Psoas muscle (tissue), 7 donors: ENCODE measurements at regions not wholly inside any gene's neighbourhood (a gene's known extent, or its start where the extent isn't known, plus 50 kb on each side); places are given as distances from the start of the nearest gene placed in this dataset.

Experiments used
- ATAC-seq, 4 donors: fragments of 200-7000 bp; cut with Tn5 transposase; one replicate each; pipeline ENCODE4 v1.9.1; 2020; ENCODE audit warnings: moderate library complexity in 3 of 4, mild to moderate bottlenecking in 2 of 4
- DNase-seq, 2 donors: peaks; one replicate each; pipeline ENCODE4 v3.0.0-alpha.2; 2020
- H3K27ac ChIP-seq: fragments of 200-600 bp; one replicate; pipeline ENCODE4 v1.8.0; 2022
- H3K27me3 ChIP-seq, 3 donors: fragments of 200-600 bp in 1 of 3; one replicate each; pipeline versions ENCODE4 v1.6.1 to v1.8.0; 2013 to 2022; ENCODE audit warnings: low read length in 2 of 3, mild to moderate bottlenecking in 2 of 3, moderate library complexity in 1 of 3; ENCODE audit not compliant: insufficient read depth in 3 of 3
- H3K36me3 ChIP-seq, 2 donors: fragments of 200-600 bp in 1 of 2; one replicate each; pipeline versions ENCODE4 v1.6.1 to v1.8.0; 2013 to 2022; ENCODE audit warnings: low read depth in 1 of 2, mild to moderate bottlenecking in 1 of 2, moderate library complexity in 1 of 2; ENCODE audit not compliant: insufficient read depth in 1 of 2
- H3K4me1 ChIP-seq: fragments of 200-600 bp; one replicate; pipeline ENCODE4 v1.8.0; 2022
- H3K4me3 ChIP-seq: fragments of 200-600 bp; one replicate; pipeline ENCODE4 v1.8.0; 2022; ENCODE audit warnings: mild to moderate bottlenecking
- H3K9me3 ChIP-seq: fragments of 200-600 bp; one replicate; pipeline ENCODE4 v1.8.0; 2022
- WGBS, 3 donors: extraction: QIAGEN DNeasy Blood & Tissue Kit; methylation state at CpG; one replicate each; pipeline versions ENCODE4 v1.1.6 to v1.1.7; 2013; 5-methylcytosine and 5-hydroxymethylcytosine counted together
- intact Hi-C, 2 donors: fragments of 100-400 bp; cut with DNase I; formaldehyde crosslinking; loops; one replicate each; pipeline versions ENCODE4 v1.11.0 to v1.14.2; 2022
- TF ChIP-seq, protein P1 (sequence below): fragments of 200-600 bp; IDR thresholded peaks from one replicate; pipeline ENCODE4 v1.8.0; 2022; ENCODE audit warnings: antibody characterized with exemption
- donor health status: healthy with polysubstance abuse.
- donor health status: DM: no; HTN: no; CAD: no; lungs with moderate emphysema.
- donor health status: Bipolar disorder and iron deficiency.
- donor health status: healthy.
- donor health status: DM: yes; HTN: yes; CAD: no.
- donor health status: DM: no; HTN: no; CAD: no.
- donor health status: DM: yes; HTN: yes; CAD: no.

DNA sequence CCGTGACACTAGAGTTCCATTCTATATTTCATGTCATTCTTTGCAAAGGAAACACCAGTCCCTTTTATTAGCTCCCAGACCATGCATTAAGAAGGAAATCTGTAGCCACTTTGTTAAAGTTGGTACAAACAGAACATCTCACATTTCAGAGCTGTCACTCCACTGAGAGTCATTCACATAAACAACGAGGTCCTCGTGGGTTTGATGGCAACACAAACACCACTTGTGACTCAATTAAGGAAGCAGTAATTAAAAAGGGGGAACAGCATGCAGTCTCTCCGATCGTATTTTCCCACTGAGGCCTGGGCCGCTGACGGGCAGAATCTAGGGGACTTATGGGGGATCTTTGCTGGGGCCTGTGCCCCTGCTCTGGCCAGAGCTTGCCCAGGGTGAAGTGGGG lies 94.2 kb upstream of the ZNF618 start:
- intact Hi-C loops, result no loop called here
- no peaks in the 10 kb centered on the region for H3K9me3 ChIP-seq
- H3K27me3 ChIP-seq, result peaks cover 0 to 2% (median 0%) of the 10 kb centered on the region in 3 donors
- DNase-seq, result no peak
- no peaks in the 10 kb centered on the region for H3K4me1 ChIP-seq
- no peak overlapping the region for H3K4me3 ChIP-seq
- ATAC-seq, result no peak
- no peak overlapping the region for H3K27ac ChIP-seq
- TF ChIP-seq, protein P1, sequence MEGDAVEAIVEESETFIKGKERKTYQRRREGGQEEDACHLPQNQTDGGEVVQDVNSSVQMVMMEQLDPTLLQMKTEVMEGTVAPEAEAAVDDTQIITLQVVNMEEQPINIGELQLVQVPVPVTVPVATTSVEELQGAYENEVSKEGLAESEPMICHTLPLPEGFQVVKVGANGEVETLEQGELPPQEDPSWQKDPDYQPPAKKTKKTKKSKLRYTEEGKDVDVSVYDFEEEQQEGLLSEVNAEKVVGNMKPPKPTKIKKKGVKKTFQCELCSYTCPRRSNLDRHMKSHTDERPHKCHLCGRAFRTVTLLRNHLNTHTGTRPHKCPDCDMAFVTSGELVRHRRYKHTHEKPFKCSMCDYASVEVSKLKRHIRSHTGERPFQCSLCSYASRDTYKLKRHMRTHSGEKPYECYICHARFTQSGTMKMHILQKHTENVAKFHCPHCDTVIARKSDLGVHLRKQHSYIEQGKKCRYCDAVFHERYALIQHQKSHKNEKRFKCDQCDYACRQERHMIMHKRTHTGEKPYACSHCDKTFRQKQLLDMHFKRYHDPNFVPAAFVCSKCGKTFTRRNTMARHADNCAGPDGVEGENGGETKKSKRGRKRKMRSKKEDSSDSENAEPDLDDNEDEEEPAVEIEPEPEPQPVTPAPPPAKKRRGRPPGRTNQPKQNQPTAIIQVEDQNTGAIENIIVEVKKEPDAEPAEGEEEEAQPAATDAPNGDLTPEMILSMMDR, result no peak
- no peaks in the 10 kb centered on the region for H3K36me3 ChIP-seq
- 65 to 68% (median 65%) methylated on average over 7 of the region's 7 CpGs for WGBS, 3 donors

DNA sequence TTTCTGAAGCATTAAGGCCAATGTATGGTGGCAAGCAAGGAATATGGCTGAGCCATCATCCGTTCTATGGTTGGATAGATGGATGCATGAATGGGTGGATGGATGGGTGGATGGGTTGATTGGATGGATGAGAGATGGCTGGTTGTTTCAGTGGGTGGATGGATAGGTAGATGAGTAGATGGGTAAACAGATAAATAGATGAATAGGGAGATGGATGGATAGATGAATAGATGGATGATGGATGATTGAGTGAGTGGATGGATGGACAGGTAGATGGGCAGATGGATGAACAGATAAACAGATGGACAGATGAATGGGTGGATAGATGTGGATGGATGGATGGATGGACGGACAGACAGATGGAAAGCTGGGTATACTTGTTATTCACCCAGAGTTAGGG lies 92.6 kb upstream of the ZNF618 start:
- Histone ChIP-seq H3K9me3 (no peaks in the 10 kb centered on the region), H3K4me1 (no peaks in the 10 kb centered on the region), H3K27ac (no peak overlapping the region), H3K36me3 (no peaks in the 10 kb centered on the region), H3K27me3 (peaks cover 0 to 2% (median 0%) of the 10 kb centered on the region in 3 donors), H3K4me3 (no peak overlapping the region)
- WGBS, 3 donors, result 86 to 94% (median 92%) methylated on average over 2 of the region's 2 CpGs
- no peak for DNase-seq
- TF ChIP-seq, protein P1, result no peak
- intact Hi-C loops, result no loop called here
- ATAC-seq, result no peak

DNA sequence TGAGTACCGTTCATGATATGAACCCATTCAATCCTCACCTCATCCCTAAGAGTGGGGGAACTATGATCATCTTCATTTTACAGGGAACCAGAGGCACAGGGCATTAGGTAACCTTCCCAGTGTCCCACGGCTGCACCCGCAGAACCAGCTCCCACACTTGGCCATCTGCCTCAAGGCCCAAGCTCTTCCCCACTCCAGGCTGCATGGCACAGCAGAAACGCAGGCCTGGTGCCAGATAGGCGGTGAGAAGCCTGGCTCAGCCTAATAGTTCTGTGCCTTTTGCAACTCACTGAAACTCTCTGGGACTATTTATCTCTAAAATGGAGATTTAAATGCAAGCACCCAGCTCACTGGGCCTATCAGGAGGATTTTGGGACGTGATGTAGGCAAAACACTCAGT lies 90.8 kb upstream of the ZNF618 start:
- ATAC-seq (no peak), DNase-seq (no peak)
- H3K36me3 ChIP-seq, result no peaks in the 10 kb centered on the region
- no peak overlapping the region for H3K27ac ChIP-seq
- no peaks in the 10 kb centered on the region for H3K4me1 ChIP-seq
- intact Hi-C loops, result no loop called here
- TF ChIP-seq, protein P1, result no peak
- no peak overlapping the region for H3K4me3 ChIP-seq
- H3K27me3 ChIP-seq, result peaks cover 0 to 6% (median 2%) of the 10 kb centered on the region in 3 donors
- H3K9me3 ChIP-seq, result no peaks in the 10 kb centered on the region
- WGBS, 3 donors, result 52 to 74% (median 56%) methylated on average over 6 of the region's 6 CpGs

DNA sequence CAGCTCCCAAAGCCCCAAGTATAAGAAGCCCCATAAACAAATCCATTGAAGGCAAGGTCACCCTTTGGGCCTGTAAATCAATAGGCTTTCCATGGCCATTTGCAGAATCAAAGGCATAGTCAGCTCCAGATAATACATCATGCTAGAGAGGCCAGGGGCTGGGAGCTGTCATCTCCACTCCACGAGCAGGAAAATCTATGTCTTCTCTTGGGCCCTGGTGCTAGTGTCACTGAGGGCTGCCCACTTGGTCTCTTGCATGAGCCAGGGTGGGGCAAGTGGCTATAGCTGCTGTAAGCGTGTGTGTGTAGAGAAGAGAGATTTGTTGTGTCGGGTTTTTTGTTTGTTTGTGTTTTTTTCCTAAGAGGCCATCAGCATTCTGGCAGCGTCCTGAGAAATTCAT lies 90.0 kb upstream of the ZNF618 start:
- 75 to 76% (median 76%) methylated on average over 4 of the region's 4 CpGs for WGBS, 3 donors
- no peaks in the 10 kb centered on the region for H3K4me1 ChIP-seq
- ATAC-seq, result no peak
- peaks cover 0 to 6% (median 2%) of the 10 kb centered on the region in 3 donors for H3K27me3 ChIP-seq
- no peaks in the 10 kb centered on the region for H3K36me3 ChIP-seq
- TF ChIP-seq, protein P1, result no peak
- H3K9me3 ChIP-seq, result no peaks in the 10 kb centered on the region
- intact Hi-C loops, result no loop called here
- H3K27ac ChIP-seq, result no peak overlapping the region
- DNase-seq, result no peak
- H3K4me3 ChIP-seq, result no peak overlapping the region

DNA sequence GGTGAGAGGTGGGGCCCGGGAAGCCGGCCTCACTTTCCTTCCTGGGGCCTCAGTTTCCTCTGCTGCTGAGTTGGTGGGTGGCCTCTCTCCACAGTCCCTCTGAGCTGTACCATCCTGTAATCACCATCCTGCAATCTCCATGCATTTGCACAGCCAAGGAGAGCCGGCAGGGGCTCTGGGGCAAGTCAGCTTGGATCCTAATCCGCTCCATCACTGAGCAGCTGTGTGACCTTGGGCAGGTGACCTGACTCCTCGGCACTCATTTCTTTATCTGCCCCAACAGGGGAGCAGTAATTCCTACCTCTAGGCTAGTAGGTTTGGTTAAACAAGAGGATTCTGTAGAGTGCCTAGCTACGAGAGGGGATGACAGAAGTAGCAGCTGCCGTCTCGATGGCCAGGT lies 88.2 kb upstream of the ZNF618 start:
- no peak for ATAC-seq
- H3K4me3 ChIP-seq, result no peak overlapping the region
- no peak overlapping the region for H3K27ac ChIP-seq
- peaks cover 0 to 6% (median 2%) of the 10 kb centered on the region in 3 donors for H3K27me3 ChIP-seq
- no peaks in the 10 kb centered on the region for H3K4me1 ChIP-seq
- intact Hi-C loops, result no loop called here
- TF ChIP-seq, protein P1, result no peak
- no peaks in the 10 kb centered on the region for H3K36me3 ChIP-seq
- WGBS, 3 donors, result 80 to 83% (median 83%) methylated on average over 8 of the region's 8 CpGs
- H3K9me3 ChIP-seq, result no peaks in the 10 kb centered on the region
- DNase-seq, result no peak
